Keratinocyte (primary cell): ENCODE measurements at regions not wholly inside any gene's neighbourhood (a gene's known extent, or its start where the extent isn't known, plus 50 kb on each side); places are given as distances from the start of the nearest gene placed in this dataset.
A peak's percentile ranks its signal among the peaks of the same experiment; 100 is the strongest.

Experiments used
- DNase-seq: peaks from one replicate; pipeline ENCODE4 v3.0.0-alpha.2; 2011; ENCODE audit warnings: low read depth, missing footprints, low spot score
- FAIRE-seq: peaks from 2 replicates; lab custom pipeline; 2011; peaks lifted over from hg19 to GRCh38; lab: Jason Lieb, UNC
- H2AFZ ChIP-seq: 2 replicates; pipeline ENCODE4 v1.6.0; 2012; ENCODE audit warnings: low read length, control low read depth, inconsistent platforms; ENCODE audit not compliant: control insufficient read depth
- H3K27ac ChIP-seq: 2 replicates; pipeline ENCODE4 v1.5.1; 2011; ENCODE audit warnings: low read length; ENCODE audit not compliant: control insufficient read depth, insufficient read depth
- H3K27me3 ChIP-seq: 3 replicates; pipeline ENCODE4 v1.6.0; 2011; ENCODE audit warnings: low read length; ENCODE audit not compliant: control insufficient read depth, insufficient read depth; ENCODE audit errors: extremely low read depth
- H3K36me3 ChIP-seq, 2 experiments: 2 replicates in 1 of 2; 3 replicates in 1 of 2; pipeline ENCODE4 v1.5.1; 2011; ENCODE audit warnings: low read length in 2 of 2, mild to moderate bottlenecking in 1 of 2; ENCODE audit not compliant: control insufficient read depth in 2 of 2, insufficient read depth in 2 of 2; ENCODE audit errors: extremely low read depth in 1 of 2
- H3K4me1 ChIP-seq: 3 replicates; pipeline ENCODE4 v1.5.1; 2011; ENCODE audit warnings: low read length; ENCODE audit not compliant: control insufficient read depth, insufficient read depth; ENCODE audit errors: extremely low read depth
- H3K4me2 ChIP-seq: 3 replicates; pipeline ENCODE4 v1.6.0; 2011; ENCODE audit warnings: low read depth, low read length; ENCODE audit not compliant: control insufficient read depth, insufficient read depth; ENCODE audit errors: extremely low read depth
- H3K4me3 ChIP-seq, 3 experiments: fragments of 200-600 bp in 1 of 3; sonication (generic) in 1 of 3; 2 replicates in 2 of 3; 3 replicates in 1 of 3; pipeline ENCODE4 v1.5.1; 2011 to 2016; ENCODE audit warnings: low read length in 3 of 3, mild to moderate bottlenecking in 3 of 3, control low read depth in 2 of 3, inconsistent platforms in 1 of 3, low read depth in 1 of 3, mixed read lengths in 1 of 3, mixed run types in 1 of 3, moderate library complexity in 1 of 3; ENCODE audit not compliant: control insufficient read depth in 2 of 3, insufficient read depth in 2 of 3; ENCODE audit errors: extremely low read depth in 1 of 3
- H3K79me2 ChIP-seq: 2 replicates; pipeline ENCODE4 v1.6.0; 2012; ENCODE audit warnings: low read length; ENCODE audit not compliant: control insufficient read depth, insufficient read depth
- H3K9ac ChIP-seq: 3 replicates; pipeline ENCODE4 v1.6.0; 2011; ENCODE audit warnings: low read length; ENCODE audit not compliant: control insufficient read depth, insufficient read depth; ENCODE audit errors: extremely low read depth
- H3K9me1 ChIP-seq: 3 replicates; pipeline ENCODE4 v1.6.0; 2011; ENCODE audit warnings: low read length; ENCODE audit not compliant: control insufficient read depth, insufficient read depth; ENCODE audit errors: extremely low read depth
- H3K9me3 ChIP-seq: 2 replicates; pipeline ENCODE4 v1.5.1; 2012; ENCODE audit warnings: low read depth, low read length; ENCODE audit not compliant: control insufficient read depth
- H4K20me1 ChIP-seq: 3 replicates; pipeline ENCODE4 v1.6.0; 2011; ENCODE audit warnings: low read length; ENCODE audit not compliant: control insufficient read depth, insufficient read depth; ENCODE audit errors: extremely low read depth
- EZH2 ChIP-seq: IDR thresholded peaks from one replicate; pipeline ENCODE4 v1.6.1; 2012; ENCODE audit warnings: inconsistent platforms, mild to moderate bottlenecking, low read length, moderate library complexity
- dilution Hi-C: fragments of 300-500 bp; cut with MboI; formaldehyde crosslinking; loops from one replicate; pipeline ENCODE4 v1.7.0; 2020; ENCODE audit warnings: low sequenced_read_pairs; ENCODE audit not compliant: extremely low pct_ligation_motif_present
- TF ChIP-seq, protein P1 (sequence below), 3 experiments: IDR thresholded peaks in 1 of 3; conservative IDR thresholded peaks in 1 of 3; optimal IDR thresholded peaks in 1 of 3; 2 replicates in 2 of 3; 3 replicates in 1 of 3; pipeline versions ENCODE3 to v1.5.1; 2011; ENCODE audit warnings: low read length in 3 of 3, mild to moderate bottlenecking in 3 of 3, moderate library complexity in 2 of 3, control low read depth in 1 of 3, inconsistent platforms in 1 of 3; ENCODE audit not compliant: insufficient read depth in 2 of 3; ENCODE audit errors: extremely low read depth in 1 of 3

GRCh38 chr5:3077684-3078083, 326.2 kb upstream of the IRX2 start:
- no peak for FAIRE-seq
- Histone ChIP-seq H2AFZ (no peak overlapping the region), H3K36me3 (no peaks in the 10 kb centered on the region), H3K27ac (no peak overlapping the region), H3K79me2 (no peaks in the 10 kb centered on the region), H3K9me1 (no peaks in the 10 kb centered on the region), H3K9me3 (peaks cover 1% of the 10 kb centered on the region), H3K9ac (no peak overlapping the region), H4K20me1 (no peaks in the 10 kb centered on the region), H3K4me3 (no peak overlapping the region), H3K4me2 (no peak overlapping the region), H3K27me3 (no peaks in the 10 kb centered on the region), H3K4me1 (no peaks in the 10 kb centered on the region)
- DNase-seq: no peak
- dilution Hi-C loops: no loop called here
- TF ChIP-seq, protein P1, sequence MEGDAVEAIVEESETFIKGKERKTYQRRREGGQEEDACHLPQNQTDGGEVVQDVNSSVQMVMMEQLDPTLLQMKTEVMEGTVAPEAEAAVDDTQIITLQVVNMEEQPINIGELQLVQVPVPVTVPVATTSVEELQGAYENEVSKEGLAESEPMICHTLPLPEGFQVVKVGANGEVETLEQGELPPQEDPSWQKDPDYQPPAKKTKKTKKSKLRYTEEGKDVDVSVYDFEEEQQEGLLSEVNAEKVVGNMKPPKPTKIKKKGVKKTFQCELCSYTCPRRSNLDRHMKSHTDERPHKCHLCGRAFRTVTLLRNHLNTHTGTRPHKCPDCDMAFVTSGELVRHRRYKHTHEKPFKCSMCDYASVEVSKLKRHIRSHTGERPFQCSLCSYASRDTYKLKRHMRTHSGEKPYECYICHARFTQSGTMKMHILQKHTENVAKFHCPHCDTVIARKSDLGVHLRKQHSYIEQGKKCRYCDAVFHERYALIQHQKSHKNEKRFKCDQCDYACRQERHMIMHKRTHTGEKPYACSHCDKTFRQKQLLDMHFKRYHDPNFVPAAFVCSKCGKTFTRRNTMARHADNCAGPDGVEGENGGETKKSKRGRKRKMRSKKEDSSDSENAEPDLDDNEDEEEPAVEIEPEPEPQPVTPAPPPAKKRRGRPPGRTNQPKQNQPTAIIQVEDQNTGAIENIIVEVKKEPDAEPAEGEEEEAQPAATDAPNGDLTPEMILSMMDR (optimal IDR thresholded peaks at IDR 0.05 in 1 of 3, IDR thresholded peaks at IDR 0.05 in 1 of 3, conservative IDR thresholded peaks at IDR 0.05 in 1 of 3; ENCODE audit: extremely low read depth in 1 of 3, insufficient read depth in 2 of 3, low read length in 3 of 3): no peak
- no peak for TF ChIP-seq EZH2

DNA sequence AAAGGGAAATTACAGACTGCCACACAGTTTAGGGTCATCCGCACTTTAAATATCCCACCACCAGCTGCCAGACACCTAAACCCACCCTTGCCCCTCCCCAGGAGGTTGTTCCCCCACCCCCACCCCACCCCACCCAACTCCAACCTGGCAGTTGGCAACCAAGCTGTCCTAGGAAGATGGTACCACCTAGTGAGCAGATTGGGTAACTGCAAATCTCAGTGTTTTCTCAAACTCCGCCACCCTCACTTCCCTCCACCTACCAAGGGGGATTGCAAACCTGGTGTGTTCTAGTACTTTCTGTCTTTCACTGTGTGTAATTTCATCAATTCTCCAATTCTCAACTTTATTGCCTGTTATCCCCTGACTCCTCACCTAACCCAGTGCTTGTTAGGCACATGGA, 323.8 kb upstream of the IRX2 start:
- peaks cover 1% of the 10 kb centered on the region for H3K9me3 ChIP-seq
- no peaks in the 10 kb centered on the region for H3K36me3 ChIP-seq
- H3K9ac ChIP-seq: no peak overlapping the region
- H3K4me1 ChIP-seq: no peaks in the 10 kb centered on the region
- no peaks in the 10 kb centered on the region for H3K27me3 ChIP-seq
- no peaks in the 10 kb centered on the region for H3K9me1 ChIP-seq
- H2AFZ ChIP-seq: no peak overlapping the region
- H4K20me1 ChIP-seq: no peaks in the 10 kb centered on the region
- no peaks in the 10 kb centered on the region for H3K79me2 ChIP-seq
- H3K4me2 ChIP-seq: no peak overlapping the region
- no peak for FAIRE-seq
- dilution Hi-C loops: no loop called here
- no peak for DNase-seq
- no peak for TF ChIP-seq EZH2
- TF ChIP-seq, protein P1 (optimal IDR thresholded peaks at IDR 0.05 in 1 of 3, IDR thresholded peaks at IDR 0.05 in 1 of 3, conservative IDR thresholded peaks at IDR 0.05 in 1 of 3; ENCODE audit: extremely low read depth in 1 of 3, insufficient read depth in 2 of 3, low read length in 3 of 3): peak in 1 of 3 experiments; percentile 27
- no peak overlapping the region for H3K4me3 ChIP-seq
- no peak overlapping the region for H3K27ac ChIP-seq
